ENCODE measurements at regions not wholly inside any gene's neighbourhood (a gene's known extent, or its start where the extent isn't known, plus 50 kb on each side); places are given as distances from the start of the nearest gene placed in this dataset.

GRCh38 chr4:71978210-71978835, 53.5 kb upstream of the NPFFR2 start (continued):
- no peak for TF ChIP-seq CTCF (conservative IDR thresholded peaks at IDR 0.05; ENCODE audit: low read depth in 2 of 2)
- no peak for TF ChIP-seq ETS1 (IDR thresholded peaks at IDR 0.05)
- TF ChIP-seq ZNF462 (CRISPR knock-in tag; IDR thresholded peaks at IDR 0.05), result no peak
- no peak for TF ChIP-seq STAT1 (IDR thresholded peaks at IDR 0.05; ENCODE audit: unreplicated experiment)
- TF ChIP-seq EZH2 (IDR thresholded peaks at IDR 0.05; ENCODE audit: low read depth, unreplicated experiment), result no peak

- Histone ChIP-seq H2AFZ (no peak overlapping the region), H3K27me3 (ENCODE audit: insufficient read depth) (no peaks in the 10 kb centered on the region)
Observed at GRCh38 chr4:71980976-71981375, 50.8 kb upstream of the NPFFR2 start.

More at GRCh38 chr4:71980976-71981375, 50.8 kb upstream of the NPFFR2 start:
- Histone ChIP-seq H3K79me2 (replicated peaks; ENCODE audit: insufficient read depth) (no peaks in the 10 kb centered on the region), H3K9me2 (ENCODE audit: insufficient read depth) (no peaks in the 10 kb centered on the region), H3K36me3 (ENCODE audit: insufficient read depth) (no peaks in the 10 kb centered on the region), H4K20me1 (replicated peaks; ENCODE audit: insufficient read depth) (no peaks in the 10 kb centered on the region), H3K27ac (ENCODE audit: low read depth) (no peak overlapping the region), H3K4me3 (no peak overlapping the region), H3K4me2 (no peak overlapping the region), H3F3A (replicated peaks; ENCODE audit: low read depth) (no peaks in the 10 kb centered on the region), H3K4me1 (ENCODE audit: insufficient read depth) (no peaks in the 10 kb centered on the region)
- no peak overlapping the region for H3K27ac Mint-ChIP-seq
- H3K4me1 Mint-ChIP-seq, result no peaks in the 10 kb centered on the region
- H3K4me3 Mint-ChIP-seq, result no peak overlapping the region
- peaks cover 2% of the 10 kb centered on the region for H3K27me3 Mint-ChIP-seq (ENCODE audit: insufficient read depth, low read depth, poor library complexity)
- no peak for DNase-seq (ENCODE audit: low spot score)
- H3K9me3 Mint-ChIP-seq, result no peaks in the 10 kb centered on the region
- no peak for ATAC-seq
- H3K36me3 Mint-ChIP-seq (ENCODE audit: low read depth), result no peaks in the 10 kb centered on the region
- TF ChIP-seq CREB1 (CRISPR knock-in tag; IDR thresholded peaks at IDR 0.05; ENCODE audit: low read depth) (no peak), EZH2 (IDR thresholded peaks at IDR 0.05; ENCODE audit: low read depth, unreplicated experiment) (no peak), REST (IDR thresholded peaks at IDR 0.05; ENCODE audit: unreplicated experiment) (no peak), EZH2phosphoT487 (IDR thresholded peaks at IDR 0.05; ENCODE audit: unreplicated experiment) (no peak), STAT1 (IDR thresholded peaks at IDR 0.05; ENCODE audit: unreplicated experiment) (no peak), POLR2AphosphoS5 (IDR thresholded peaks at IDR 0.05; ENCODE audit: low read depth) (no peak)

All from GM23338 (cell line).